Ovary (tissue), 7 donors: ENCODE measurements at regions not wholly inside any gene's neighbourhood (a gene's known extent, or its start where the extent isn't known, plus 50 kb on each side); places are given as distances from the start of the nearest gene placed in this dataset.

ENCODE experiments used
- DNase-seq, 5 donors: peaks; one replicate each; pipeline ENCODE4 v3.0.0-alpha.2; 2019 to 2020
- H3K27ac ChIP-seq, 2 donors: fragments of 200-600 bp; one replicate each; pipeline versions ENCODE4 v1.5.1 to v1.8.0; 2019 to 2022
- H3K27me3 ChIP-seq: fragments of 200-600 bp; one replicate; pipeline ENCODE4 v1.8.0; 2022
- H3K36me3 ChIP-seq: fragments of 200-600 bp; sonication (generic); one replicate; pipeline ENCODE4 v1.5.1; 2019
- H3K4me1 ChIP-seq: one replicate; pipeline ENCODE4 v1.8.1; 2013; ENCODE audit warnings: mild to moderate bottlenecking, moderate library complexity; ENCODE audit not compliant: insufficient read depth
- H3K4me3 ChIP-seq: fragments of 200-600 bp; sonication (generic); one replicate; pipeline ENCODE4 v1.5.1; 2017
- H3K9me3 ChIP-seq, 2 donors: fragments of 200-600 bp in 1 of 2; sonication (generic) in 1 of 2; one replicate each; pipeline versions ENCODE4 v1.5.1 to v1.8.1; 2013 to 2019; ENCODE audit warnings: mild to moderate bottlenecking in 1 of 2, moderate library complexity in 1 of 2
- EP300 ChIP-seq: sonication (generic); formaldehyde crosslinking; IDR thresholded peaks from one replicate; pipeline ENCODE4 v1.6.1; 2017; ENCODE audit warnings: antibody characterized with exemption
- POLR2A ChIP-seq: fragments of 450-650 bp; IDR thresholded peaks from one replicate; pipeline ENCODE4 v1.6.1; 2017; ENCODE audit warnings: antibody characterized with exemption, mild to moderate bottlenecking, moderate library complexity
- WGBS, 3 donors: extraction: QIAGEN DNeasy Blood & Tissue Kit in 1 of 3; methylation state at CpG; one replicate each; pipeline versions ENCODE4 v1.1.5 to v1.1.7; 2013 to 2017; 5-methylcytosine and 5-hydroxymethylcytosine counted together
- intact Hi-C, 4 donors: fragments of 100-400 bp; cut with DNase I; formaldehyde crosslinking; loops; one replicate each; pipeline versions ENCODE4 v1.11.0 to v1.15.1; 2022 to 2023
- TF ChIP-seq, protein P1 (sequence below), 3 donors: fragments of 450-650 bp in 2 of 3; fragments of 200-600 bp in 1 of 3; IDR thresholded peaks; one replicate each; pipeline versions ENCODE4 v1.5.1 to v1.8.0; 2016 to 2022; ENCODE audit warnings: antibody characterized with exemption in 3 of 3, mild to moderate bottlenecking in 1 of 3
- donor health status: DM: no; HTN: no; CAD: no; lungs with moderate emphysema.
- donor health status: DM: no; HTN: no; CAD: no.
- donor health status: Bipolar disorder and iron deficiency.
- donor health status: DM: no; HTN: no; CAD: no.
- donor health status: DM: yes; HTN: yes; CAD: no.

DNA sequence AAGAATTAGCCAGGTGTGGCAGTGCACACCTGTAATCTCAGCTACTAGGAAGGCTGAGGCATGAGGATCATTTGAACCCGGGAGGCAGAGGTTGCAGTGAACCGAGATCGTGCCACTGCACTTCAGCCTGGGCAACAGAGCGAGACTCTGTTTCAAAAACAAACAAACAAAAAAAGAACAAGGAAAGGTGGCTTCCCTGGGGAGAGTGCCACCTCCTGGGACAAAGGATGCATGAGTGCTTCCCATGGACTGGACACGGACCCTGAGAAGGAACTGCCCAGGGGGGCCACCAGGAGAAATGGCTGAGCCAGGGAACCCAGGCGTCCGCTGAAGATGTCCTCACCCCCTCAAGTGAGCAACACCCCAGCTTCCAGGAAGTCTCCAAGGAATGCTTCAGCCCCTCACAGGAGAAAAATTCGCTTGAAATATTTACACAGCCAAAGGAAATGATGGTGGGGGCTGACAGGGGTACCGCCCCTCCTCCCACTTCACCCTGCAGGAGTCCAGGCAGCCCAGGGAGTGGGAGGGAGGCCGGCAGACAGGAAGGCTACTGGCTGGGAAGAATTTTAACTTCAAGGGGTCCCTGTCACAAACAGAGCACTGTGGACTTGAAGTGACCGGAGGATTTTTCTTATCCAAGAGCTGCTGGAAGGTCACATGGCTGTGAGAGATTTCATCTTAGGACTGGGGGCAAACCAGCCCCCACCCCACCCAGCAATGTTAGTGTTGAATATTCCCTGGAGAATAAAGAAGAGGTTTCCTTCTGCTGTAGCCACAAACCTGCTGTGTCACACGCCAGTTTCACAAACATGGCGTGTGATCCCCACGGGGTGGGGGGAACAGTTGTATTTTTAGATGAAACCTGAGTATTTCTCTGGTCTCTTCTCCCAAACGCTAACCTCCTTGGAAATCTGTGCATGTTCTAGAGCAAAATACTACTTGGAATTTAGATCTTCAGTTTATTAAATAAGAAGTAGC is 90.8 kb upstream of the SLC25A33 start:
- WGBS, 3 donors, result 42 to 58% (median 53%) methylated on average over 15 of the region's 15 CpGs
- no peak for DNase-seq
- H3K4me3 ChIP-seq, result no peak overlapping the region
- intact Hi-C loops, result no loop called here
- H3K27ac ChIP-seq, result no peak overlapping the region
- TF ChIP-seq POLR2A, result no peak
- peaks cover 8% of the 10 kb centered on the region for H3K4me1 ChIP-seq
- no peaks in the 10 kb centered on the region for H3K9me3 ChIP-seq
- H3K27me3 ChIP-seq, result no peaks in the 10 kb centered on the region
- no peaks in the 10 kb centered on the region for H3K36me3 ChIP-seq

DNA sequence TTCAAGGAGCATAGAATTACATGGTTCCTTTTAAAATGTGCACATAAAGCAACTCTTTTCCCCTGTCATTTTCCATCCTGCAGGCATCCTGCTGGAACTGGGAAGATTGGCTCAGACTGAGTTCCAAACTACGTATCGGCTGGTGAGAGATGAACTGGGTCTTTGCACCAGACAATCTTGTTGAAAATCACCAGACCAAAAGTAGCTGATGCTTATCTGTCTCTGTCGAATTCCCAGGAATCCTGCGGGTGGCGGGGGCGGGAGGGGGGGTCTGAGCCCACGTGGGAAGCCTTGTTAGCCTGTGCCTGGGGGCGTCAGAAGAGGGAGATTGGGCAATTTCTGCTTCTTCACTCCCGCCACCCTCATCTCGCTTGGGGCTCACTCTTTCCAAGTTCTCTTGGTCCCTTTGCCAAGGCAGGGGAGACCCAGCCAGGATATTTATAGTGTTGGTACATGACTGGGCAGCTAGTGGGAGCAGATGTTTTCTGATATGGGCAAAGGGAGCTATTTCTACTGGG is 90.1 kb upstream of the SLC25A33 start:
- WGBS, 3 donors, result 33 to 40% (median 38%) methylated on average over 10 of the region's 10 CpGs
- TF ChIP-seq, protein P1, sequence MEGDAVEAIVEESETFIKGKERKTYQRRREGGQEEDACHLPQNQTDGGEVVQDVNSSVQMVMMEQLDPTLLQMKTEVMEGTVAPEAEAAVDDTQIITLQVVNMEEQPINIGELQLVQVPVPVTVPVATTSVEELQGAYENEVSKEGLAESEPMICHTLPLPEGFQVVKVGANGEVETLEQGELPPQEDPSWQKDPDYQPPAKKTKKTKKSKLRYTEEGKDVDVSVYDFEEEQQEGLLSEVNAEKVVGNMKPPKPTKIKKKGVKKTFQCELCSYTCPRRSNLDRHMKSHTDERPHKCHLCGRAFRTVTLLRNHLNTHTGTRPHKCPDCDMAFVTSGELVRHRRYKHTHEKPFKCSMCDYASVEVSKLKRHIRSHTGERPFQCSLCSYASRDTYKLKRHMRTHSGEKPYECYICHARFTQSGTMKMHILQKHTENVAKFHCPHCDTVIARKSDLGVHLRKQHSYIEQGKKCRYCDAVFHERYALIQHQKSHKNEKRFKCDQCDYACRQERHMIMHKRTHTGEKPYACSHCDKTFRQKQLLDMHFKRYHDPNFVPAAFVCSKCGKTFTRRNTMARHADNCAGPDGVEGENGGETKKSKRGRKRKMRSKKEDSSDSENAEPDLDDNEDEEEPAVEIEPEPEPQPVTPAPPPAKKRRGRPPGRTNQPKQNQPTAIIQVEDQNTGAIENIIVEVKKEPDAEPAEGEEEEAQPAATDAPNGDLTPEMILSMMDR (IDR thresholded peaks at IDR 0.05), result no peak
- TF ChIP-seq POLR2A, result no peak
- intact Hi-C loops, result no loop called here
- Histone ChIP-seq H3K36me3 (no peaks in the 10 kb centered on the region), H3K27ac (no peak overlapping the region), H3K9me3 (no peaks in the 10 kb centered on the region), H3K27me3 (no peaks in the 10 kb centered on the region), H3K4me1 (peaks cover 9% of the 10 kb centered on the region), H3K4me3 (no peak overlapping the region)
- DNase-seq, result no peak

DNA sequence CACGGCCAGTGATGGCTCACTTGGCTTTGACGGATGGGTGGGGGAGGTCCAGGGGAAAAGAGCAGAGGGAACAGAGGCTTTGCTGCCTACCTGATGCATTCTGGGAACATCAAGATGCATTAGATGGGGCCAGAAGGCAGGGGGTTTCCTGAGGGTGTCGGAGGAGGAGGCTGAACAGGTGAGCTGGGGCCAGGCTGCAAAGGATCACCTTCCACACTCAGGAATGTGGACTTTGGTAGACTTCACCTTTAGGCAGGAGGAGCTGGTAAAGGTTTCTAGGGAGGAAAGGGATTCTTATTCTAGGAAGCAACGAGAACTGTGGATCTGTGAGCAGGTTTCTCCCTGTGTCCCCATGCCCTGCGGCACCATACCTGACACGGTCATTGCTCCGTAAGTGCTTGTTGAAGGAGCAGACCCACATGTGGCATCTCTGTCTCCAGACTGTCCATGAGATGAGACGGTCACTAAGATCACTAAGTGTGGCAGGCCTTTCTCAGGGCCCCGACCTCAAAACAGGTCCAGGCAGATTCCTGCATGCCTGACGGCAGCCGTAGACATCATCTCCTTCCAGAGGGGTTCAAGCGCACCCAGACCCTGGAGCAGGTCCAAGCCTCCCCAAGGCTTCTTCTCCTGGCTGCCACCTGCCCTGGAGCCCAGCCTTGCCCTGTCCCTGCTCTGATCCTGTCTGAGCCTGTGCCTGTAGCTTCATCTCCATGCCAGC is 89.1 kb upstream of the SLC25A33 start:
- no peak for DNase-seq
- Histone ChIP-seq H3K4me1 (peaks cover 11% of the 10 kb centered on the region), H3K36me3 (no peaks in the 10 kb centered on the region), H3K27ac (no peak overlapping the region), H3K4me3 (no peak overlapping the region), H3K27me3 (no peaks in the 10 kb centered on the region), H3K9me3 (no peaks in the 10 kb centered on the region)
- TF ChIP-seq, protein P1 (IDR thresholded peaks at IDR 0.05), result no peak
- no peak for TF ChIP-seq EP300
- WGBS, 3 donors, result 89 to 97% (median 94%) methylated on average over 12 of the region's 12 CpGs
- intact Hi-C loops, result loop anchor here in 3 of 4 donors (5.0 to 10.0 kb wide), 4 partner anchors 73 to 535 kb away; partner anchors contain the start of gene SPSB1 (in 1 of the 3)

DNA sequence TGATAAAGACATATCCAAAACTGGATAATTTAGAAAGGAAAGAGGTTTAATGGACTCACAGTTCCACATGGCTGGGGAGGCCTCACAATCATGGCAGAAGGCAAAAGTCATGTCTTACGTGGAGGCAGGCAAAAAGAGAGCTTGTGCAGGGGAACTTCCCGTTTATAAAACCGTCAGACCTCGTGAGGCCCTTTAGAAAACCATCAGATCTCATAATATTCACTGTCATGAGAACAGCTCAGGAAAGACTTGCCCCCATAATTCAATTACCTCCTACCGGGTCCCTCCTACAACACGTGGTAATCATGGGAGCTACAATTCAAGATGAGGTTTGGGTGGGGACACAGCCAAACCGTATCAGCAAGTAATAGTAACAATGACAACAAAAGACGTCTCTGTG is 88.2 kb upstream of the SLC25A33 start:
- intact Hi-C loops, result loop anchor here in 3 of 4 donors (5.0 to 10.0 kb wide), 4 partner anchors 74 to 536 kb away; partner anchors contain the start of gene SPSB1 (in 1 of the 3)
- Histone ChIP-seq H3K4me3 (no peak overlapping the region), H3K4me1 (peaks cover 13% of the 10 kb centered on the region)

More for the DNA sequence above, 88.2 kb upstream of the SLC25A33 start:
- Histone ChIP-seq H3K9me3 (no peaks in the 10 kb centered on the region), H3K27me3 (no peaks in the 10 kb centered on the region), H3K27ac (no peak overlapping the region), H3K36me3 (no peaks in the 10 kb centered on the region)
- TF ChIP-seq POLR2A (no peak), EP300 (no peak)
- TF ChIP-seq, protein P1 (IDR thresholded peaks at IDR 0.05), result no peak
- DNase-seq, result no peak
- WGBS, 3 donors, result 86 to 89% (median 89%) methylated on average over 8 of the region's 8 CpGs
